ENCODE measurements at regions not wholly inside any gene's neighbourhood (a gene's known extent, or its start where the extent isn't known, plus 50 kb on each side); places are given as distances from the start of the nearest gene placed in this dataset.

DNA sequence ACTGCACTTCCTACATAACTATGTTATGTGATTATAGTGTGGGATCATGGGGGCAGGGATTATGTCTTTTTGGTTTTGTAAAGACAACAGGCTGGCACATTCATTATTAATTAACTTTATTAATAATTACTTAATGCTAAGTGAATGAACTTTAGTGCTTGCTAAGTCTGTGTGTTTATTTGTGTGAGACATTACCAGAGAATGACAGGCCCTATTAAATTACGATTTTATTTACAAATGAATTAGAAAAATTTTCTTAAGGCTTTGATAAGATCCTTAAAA is 100.9 kb downstream of the CD83 start:
- DNase-seq (ENCODE audit: low spot score) (no peak), ATAC-seq (no peak), FAIRE-seq (no peak)
- no TSS peak for BruUV-seq (replicated peaks)
- H3K4me2 ChIP-seq (ENCODE audit: low read depth, low read length) = peak overlapping the region; percentile 63
- in situ Hi-C loops (cut with HindIII; ENCODE audit: extremely low pct_ligation_motif_present, low pct_unique_long_range_greater_than_20kb) (loop anchor here (10.0 to 25.0 kb wide), 4 partner anchors 1019 to 1394 kb away; partner anchors contain the start of gene JARID2), intact Hi-C loops (cut with micrococcal nuclease; ENCODE audit: unreplicated experiment) (loop anchor here (10.0 kb wide), 1 partner anchor 1026 kb away; the partner anchor contains the start of gene JARID2)
- H3K9me3 ChIP-seq (ENCODE audit: low read length) = no peaks in the 10 kb centered on the region
- ChIA-PET CTCF (ENCODE audit: low intra/inter-chr PET ratio, low total read pairs) (no interaction called here), POLR2A (no interaction called here)
- 0 out of 2 replicates have a peak, but pooled peaks cover 10% of the 10 kb centered on the region for H3K4me1 ChIP-seq (ENCODE audit: insufficient read depth, low read length)
- no peaks in the 10 kb centered on the region for H3K79me2 ChIP-seq (ENCODE audit: insufficient read depth, low read length)
- TF ChIP-seq ELF1 (CRISPR knock-in tag; IDR thresholded peaks at IDR 0.05) (no peak), SPEN (CRISPR knock-in tag; IDR thresholded peaks at IDR 0.05; ENCODE audit: low read depth) (no peak), NFE2L1 (CRISPR knock-in tag; IDR thresholded peaks at IDR 0.05; ENCODE audit: borderline replicate concordance) (no peak), MXD4 (CRISPR knock-in tag; IDR thresholded peaks at IDR 0.05) (no peak), ZNF160 (CRISPR knock-in tag; IDR thresholded peaks at IDR 0.05) (no peak), ZFYVE20 (CRISPR knock-in tag; IDR thresholded peaks at IDR 0.05; ENCODE audit: borderline replicate concordance, low read depth) (no peak)
- H3K27ac ChIP-seq (ENCODE audit: extremely low read length, insufficient read depth, low read length) = no peak overlapping the region
- H3K36me3 ChIP-seq (replicated peaks in 1 of 2; ENCODE audit: control insufficient read depth in 1 of 2, insufficient read depth in 2 of 2, low read length in 2 of 2) = no peaks in the 10 kb centered on the region
- H2AFZ ChIP-seq (ENCODE audit: low read length) = no peak overlapping the region
- WGBS (ENCODE audit: low lambda C conversion rate) = 0% methylated on average over 1 of the region's 1 CpG
- H3K9ac ChIP-seq (ENCODE audit: insufficient read depth, low read depth, low read length) = no peak overlapping the region
- H3K4me3 ChIP-seq (replicated peaks in 1 of 3; ENCODE audit: insufficient read depth in 1 of 3, low read depth in 2 of 3, low read length in 3 of 3) = no peak overlapping the region; a peak in 1 of 6 replicates
- no peaks in the 10 kb centered on the region for H4K20me1 ChIP-seq (ENCODE audit: insufficient read depth, low read length)
- peaks cover 4 to 18% of the 10 kb centered on the region in 2 experiments; a peak in 3 of 5 replicates for H3K27me3 ChIP-seq (ENCODE audit: control insufficient read depth in 1 of 2, insufficient read depth in 2 of 2, low read length in 2 of 2)

DNA sequence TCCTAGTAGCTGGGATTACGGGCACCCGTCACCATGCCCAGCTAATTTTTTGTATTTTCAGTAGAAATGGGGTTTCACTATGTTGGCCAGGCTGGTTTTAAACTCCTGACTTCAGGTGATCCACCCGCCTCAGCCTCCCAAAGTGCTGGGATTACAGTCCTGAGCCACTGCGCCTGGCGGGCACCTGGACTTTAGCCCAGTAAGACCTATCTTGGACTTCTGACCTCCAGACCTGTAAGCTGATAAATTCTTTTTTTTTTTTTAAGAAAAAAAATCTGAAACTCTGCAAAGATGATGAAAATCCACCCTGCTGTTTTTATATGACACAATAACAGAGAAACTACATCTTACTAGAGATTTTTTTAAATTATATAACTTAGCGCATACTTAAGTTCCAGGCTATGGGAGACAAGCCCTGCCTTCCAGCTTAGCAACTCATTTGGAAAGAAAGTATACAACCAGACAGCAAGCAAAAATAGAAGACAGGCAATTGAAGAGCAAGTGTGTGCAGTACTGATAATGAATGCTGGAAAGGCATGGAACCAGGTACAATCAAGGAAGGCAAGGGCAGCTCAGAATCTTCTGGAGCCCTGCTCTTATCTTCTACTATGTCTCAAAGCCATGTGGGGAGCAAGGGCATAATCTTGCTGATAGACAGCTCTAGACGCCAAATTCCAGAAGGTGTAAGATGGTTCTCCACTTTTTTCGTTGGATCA is 104.2 kb downstream of the CD83 start:
- in situ Hi-C loops (cut with HindIII; ENCODE audit: extremely low pct_ligation_motif_present, low pct_unique_long_range_greater_than_20kb) (loop anchor here (25.0 kb wide), 3 partner anchors 1016 to 1391 kb away; partner anchors contain the start of gene JARID2), intact Hi-C loops (cut with micrococcal nuclease; ENCODE audit: unreplicated experiment) (no loop called here)
- H3K4me2 ChIP-seq (ENCODE audit: low read depth, low read length) = no peak overlapping the region
- H3K9me3 ChIP-seq (ENCODE audit: low read length) = peaks cover 4% of the 10 kb centered on the region; the same call in 1 of the 2 replicates
- no peaks in the 10 kb centered on the region for H3K79me2 ChIP-seq (ENCODE audit: insufficient read depth, low read length)
- no peak for FAIRE-seq
- H3K27ac ChIP-seq (ENCODE audit: extremely low read length, insufficient read depth, low read length) = no peak overlapping the region
- H3K4me1 ChIP-seq (ENCODE audit: insufficient read depth, low read length) = 0 out of 2 replicates have a peak, but pooled peaks cover 10% of the 10 kb centered on the region
- H4K20me1 ChIP-seq (ENCODE audit: insufficient read depth, low read length) = no peaks in the 10 kb centered on the region
- TF ChIP-seq HNF4A (CRISPR knock-in tag; IDR thresholded peaks at IDR 0.05) (0 out of 2 replicates have a peak, but pooled peaks have one; percentile 11), BORCS8-MEF2B (CRISPR knock-in tag; IDR thresholded peaks at IDR 0.05) (no peak)
- TF ChIP-seq, protein P1, sequence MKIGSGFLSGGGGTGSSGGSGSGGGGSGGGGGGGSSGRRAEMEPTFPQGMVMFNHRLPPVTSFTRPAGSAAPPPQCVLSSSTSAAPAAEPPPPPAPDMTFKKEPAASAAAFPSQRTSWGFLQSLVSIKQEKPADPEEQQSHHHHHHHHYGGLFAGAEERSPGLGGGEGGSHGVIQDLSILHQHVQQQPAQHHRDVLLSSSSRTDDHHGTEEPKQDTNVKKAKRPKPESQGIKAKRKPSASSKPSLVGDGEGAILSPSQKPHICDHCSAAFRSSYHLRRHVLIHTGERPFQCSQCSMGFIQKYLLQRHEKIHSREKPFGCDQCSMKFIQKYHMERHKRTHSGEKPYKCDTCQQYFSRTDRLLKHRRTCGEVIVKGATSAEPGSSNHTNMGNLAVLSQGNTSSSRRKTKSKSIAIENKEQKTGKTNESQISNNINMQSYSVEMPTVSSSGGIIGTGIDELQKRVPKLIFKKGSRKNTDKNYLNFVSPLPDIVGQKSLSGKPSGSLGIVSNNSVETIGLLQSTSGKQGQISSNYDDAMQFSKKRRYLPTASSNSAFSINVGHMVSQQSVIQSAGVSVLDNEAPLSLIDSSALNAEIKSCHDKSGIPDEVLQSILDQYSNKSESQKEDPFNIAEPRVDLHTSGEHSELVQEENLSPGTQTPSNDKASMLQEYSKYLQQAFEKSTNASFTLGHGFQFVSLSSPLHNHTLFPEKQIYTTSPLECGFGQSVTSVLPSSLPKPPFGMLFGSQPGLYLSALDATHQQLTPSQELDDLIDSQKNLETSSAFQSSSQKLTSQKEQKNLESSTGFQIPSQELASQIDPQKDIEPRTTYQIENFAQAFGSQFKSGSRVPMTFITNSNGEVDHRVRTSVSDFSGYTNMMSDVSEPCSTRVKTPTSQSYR (CRISPR knock-in tag; IDR thresholded peaks at IDR 0.05; ENCODE audit: borderline replicate concordance) = no peak
- no peak for ATAC-seq
- POLR2A ChIA-PET = no interaction called here
- H3K9ac ChIP-seq (ENCODE audit: insufficient read depth, low read depth, low read length) = no peak overlapping the region
- BruUV-seq (replicated peaks) = no TSS peak
- H3K36me3 ChIP-seq (replicated peaks in 1 of 2; ENCODE audit: control insufficient read depth in 1 of 2, insufficient read depth in 2 of 2, low read length in 2 of 2) = no peaks in the 10 kb centered on the region
- no peak for DNase-seq (ENCODE audit: low spot score)
- H2AFZ ChIP-seq (ENCODE audit: low read length) = no peak overlapping the region
- CTCF ChIA-PET (ENCODE audit: low intra/inter-chr PET ratio, low total read pairs) = no interaction called here
- no peak overlapping the region for H3K4me3 ChIP-seq (replicated peaks in 1 of 3; ENCODE audit: insufficient read depth in 1 of 3, low read depth in 2 of 3, low read length in 3 of 3)
- 42% methylated on average over 8 of the region's 8 CpGs for WGBS (ENCODE audit: low lambda C conversion rate)
- peaks cover 4 to 18% of the 10 kb centered on the region in 2 experiments; a peak in 3 of 5 replicates for H3K27me3 ChIP-seq (ENCODE audit: control insufficient read depth in 1 of 2, insufficient read depth in 2 of 2, low read length in 2 of 2)

All from HepG2 (cell line).